Neutrophil (primary cell): ENCODE measurements at regions not wholly inside any gene's neighbourhood (a gene's known extent, or its start where the extent isn't known, plus 50 kb on each side); places are given as distances from the start of the nearest gene placed in this dataset.
"Not testable (repeated sequence)": the region's sequence is repeated elsewhere in the genome, so short reads cannot be mapped to it uniquely, and the experiment has no call there.

ENCODE experiments used
- H3K27ac ChIP-seq: fragments of 200-600 bp; sonication (generic); 2 replicates; pipeline ENCODE4 v1.5.1; 2016; ENCODE audit warnings: mild to moderate bottlenecking, moderate library complexity
- H3K27me3 ChIP-seq: fragments of 200-600 bp; sonication (generic); 2 replicates; pipeline ENCODE4 v1.6.0; 2016; ENCODE audit warnings: mild to moderate bottlenecking
- H3K36me3 ChIP-seq: fragments of 200-600 bp; sonication (generic); 2 replicates; pipeline ENCODE4 v1.5.1; 2017
- H3K4me1 ChIP-seq, 2 experiments: fragments of 200-600 bp in 1 of 2; sonication (generic) in 1 of 2; 1 replicate in 1 of 2; 2 replicates in 1 of 2; pipeline versions ENCODE4 v1.5.1 to v1.6.1; 2013 to 2016; ENCODE audit warnings: low read depth in 1 of 2, low read length in 1 of 2, mild to moderate bottlenecking in 1 of 2, moderate library complexity in 1 of 2; ENCODE audit not compliant: control insufficient read depth in 1 of 2, insufficient read depth in 1 of 2
- H3K4me3 ChIP-seq, 2 experiments: fragments of 200-600 bp in 1 of 2; sonication (generic) in 1 of 2; 1 replicate in 1 of 2; 2 replicates in 1 of 2; pipeline ENCODE4 v1.5.1; 2013 to 2016; ENCODE audit warnings: low read depth in 1 of 2, low read length in 1 of 2, mild to moderate bottlenecking in 1 of 2, moderate library complexity in 1 of 2
- H3K9me3 ChIP-seq: fragments of 200-600 bp; sonication (generic); 2 replicates; pipeline ENCODE4 v1.5.1; 2016
- CTCF ChIP-seq: fragments of 200-600 bp; sonication (generic); IDR thresholded peaks from 2 replicates; pipeline ENCODE4 v1.5.1; 2016; ENCODE audit warnings: antibody characterized with exemption

GRCh38 chr6:141877275-141877983 is 255.3 kb upstream of the GJE1 start:
- TF ChIP-seq CTCF = no peak
- Histone ChIP-seq H3K36me3 (no peaks in the 10 kb centered on the region), H3K27me3 (no peaks in the 10 kb centered on the region), H3K9me3 (peaks cover 3% of the 10 kb centered on the region), H3K27ac (no peak overlapping the region), H3K4me1 (peaks cover 0 to 10% of the 10 kb centered on the region in 2 experiments), H3K4me3 (no peak overlapping the region)

GRCh38 chr6:141874930-141875602 is 257.7 kb upstream of the GJE1 start:
- H3K9me3 ChIP-seq = peaks cover 3% of the 10 kb centered on the region
- H3K27ac ChIP-seq = no peak overlapping the region
- H3K27me3 ChIP-seq = no peaks in the 10 kb centered on the region
- no peak for TF ChIP-seq CTCF
- H3K36me3 ChIP-seq = no peaks in the 10 kb centered on the region
- H3K4me1 ChIP-seq = peaks cover 0 to 10% of the 10 kb centered on the region in 2 experiments
- no peak overlapping the region for H3K4me3 ChIP-seq

GRCh38 chr6:141869509-141869908 is 263.2 kb upstream of the GJE1 start:
- H3K36me3 ChIP-seq, H3K9me3 ChIP-seq: not testable (repeated sequence)

GRCh38 chr6:141867767-141868166 is 265.0 kb upstream of the GJE1 start:
- Histone ChIP-seq H3K27ac (no peak overlapping the region), H3K4me3 (no peak overlapping the region), H3K4me1 (no peaks in the 10 kb centered on the region), H3K9me3 (no peaks in the 10 kb centered on the region), H3K27me3 (no peaks in the 10 kb centered on the region), H3K36me3 (no peaks in the 10 kb centered on the region)
- no peak for TF ChIP-seq CTCF

More at GRCh38 chr6:141869509-141869908, 263.2 kb upstream of the GJE1 start:
- not testable (repeated sequence) for H3K27me3 ChIP-seq, H3K4me3 ChIP-seq, H3K27ac ChIP-seq, H3K4me1 ChIP-seq

GRCh38 chr6:141866731-141867497 is 265.8 kb upstream of the GJE1 start:
- no peaks in the 10 kb centered on the region for H3K27me3 ChIP-seq
- H3K27ac ChIP-seq = no peak overlapping the region
- H3K9me3 ChIP-seq = no peaks in the 10 kb centered on the region
- H3K4me3 ChIP-seq = no peak overlapping the region
- H3K4me1 ChIP-seq = no peaks in the 10 kb centered on the region
- no peaks in the 10 kb centered on the region for H3K36me3 ChIP-seq
- no peak for TF ChIP-seq CTCF

- Histone ChIP-seq H3K27me3 (no peaks in the 10 kb centered on the region), H3K27ac (no peak overlapping the region), H3K9me3 (no peaks in the 10 kb centered on the region), H3K4me1 (no peaks in the 10 kb centered on the region), H3K4me3 (no peak overlapping the region), H3K36me3 (no peaks in the 10 kb centered on the region)
- TF ChIP-seq CTCF = no peak
Measured at GRCh38 chr6:141851063-141851462, 281.7 kb upstream of the GJE1 start.
